ENCODE measurements at regions not wholly inside any gene's neighbourhood (a gene's known extent, or its start where the extent isn't known, plus 50 kb on each side); places are given as distances from the start of the nearest gene placed in this dataset.

DNA sequence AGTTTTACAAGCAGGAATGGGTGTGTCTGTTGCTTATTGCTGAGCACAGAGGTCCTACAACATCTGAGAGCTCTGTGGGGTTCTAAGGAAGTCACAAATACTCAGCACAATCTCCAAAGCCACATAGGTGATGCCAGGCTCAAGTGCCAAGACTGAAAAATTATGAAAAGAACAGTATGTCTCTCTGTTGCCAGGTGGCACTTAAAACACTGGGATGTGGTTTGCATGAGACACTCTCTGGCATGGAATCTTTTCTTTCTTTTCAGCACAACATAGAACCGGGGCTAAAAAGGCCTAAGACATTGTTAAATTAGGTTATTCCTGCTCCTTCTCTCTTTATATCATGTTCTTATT lies 127.3 kb upstream of the PRICKLE2 start:
- CTCF ChIA-PET, result interaction anchor here (0.6 kb wide), 1 partner anchor 1060 kb away, joined by 3 read pairs; no protein-coding TSS in a partner anchor
- POLR2A ChIA-PET, result no interaction called here
- TF ChIP-seq TARDBP (IDR thresholded peaks at IDR 0.05) (no peak), FOXK2 (IDR thresholded peaks at IDR 0.05) (no peak), ELF4 (IDR thresholded peaks at IDR 0.05) (no peak), L3MBTL2 (conservative IDR thresholded peaks at IDR 0.05) (no peak), LEF1 (IDR thresholded peaks at IDR 0.05; ENCODE audit: borderline replicate concordance) (no peak), FOXA1 (IDR thresholded peaks at IDR 0.05) (no peak), NFRKB (IDR thresholded peaks at IDR 0.05) (no peak), CTBP1 (IDR thresholded peaks at IDR 0.05; ENCODE audit: borderline replicate concordance) (no peak), SUZ12 (IDR thresholded peaks at IDR 0.05) (no peak), ARNT (IDR thresholded peaks at IDR 0.05) (no peak)
- DNase-seq (ENCODE audit: extremely low spot score), result no peak

DNA sequence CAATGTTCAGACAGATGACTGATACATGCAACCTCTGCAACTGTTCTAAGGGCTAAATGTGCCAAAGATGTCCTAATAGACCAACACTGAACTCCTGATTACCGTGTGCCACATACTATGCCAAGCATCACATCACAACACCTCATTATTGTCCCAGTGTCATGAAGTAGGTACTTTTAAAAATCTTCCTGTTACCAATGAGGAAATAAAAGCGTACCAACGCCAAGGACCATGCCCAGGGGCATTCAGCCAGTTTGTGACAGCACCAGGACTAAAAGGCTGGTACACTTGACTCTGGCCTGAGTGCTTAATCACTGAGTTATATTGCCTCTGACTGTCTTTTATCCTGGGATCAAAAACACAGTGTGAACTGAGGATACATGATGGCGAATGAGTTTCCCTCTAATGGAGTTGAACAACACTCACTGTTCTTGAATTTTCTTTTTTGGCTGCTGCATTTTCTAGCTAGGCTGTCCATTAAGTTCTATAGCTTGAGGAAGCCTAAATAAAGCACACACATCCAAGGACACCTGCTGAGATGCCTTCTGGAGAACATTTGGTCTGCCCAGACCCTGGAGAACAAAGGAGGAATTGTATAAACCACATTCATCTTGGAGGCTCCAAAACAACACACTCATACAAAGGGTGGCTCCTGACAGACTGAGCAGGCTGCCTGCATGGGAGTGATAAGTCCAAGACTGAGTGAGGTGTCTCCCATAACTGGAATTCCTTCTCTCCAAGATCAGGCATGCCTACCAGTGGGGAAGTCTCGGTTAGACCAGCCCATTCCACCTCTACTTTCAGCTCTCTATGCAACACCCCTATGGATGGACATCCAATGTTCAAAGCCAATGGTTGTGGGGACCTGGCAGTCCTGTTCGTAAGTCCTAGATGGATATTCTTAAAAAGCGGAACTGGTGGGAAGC lies 126.7 kb upstream of the PRICKLE2 start:
- ChIA-PET CTCF (interaction anchor here (0.6 kb wide), 1 partner anchor 1061 kb away, joined by 3 read pairs; no protein-coding TSS in a partner anchor), POLR2A (no interaction called here)
- DNase-seq (ENCODE audit: extremely low spot score), result no peak
- TF ChIP-seq NFRKB (IDR thresholded peaks at IDR 0.05), result no peak
- TF ChIP-seq ARNT (IDR thresholded peaks at IDR 0.05), result no peak
- no peak for TF ChIP-seq SP1 (IDR thresholded peaks at IDR 0.05)

DNA sequence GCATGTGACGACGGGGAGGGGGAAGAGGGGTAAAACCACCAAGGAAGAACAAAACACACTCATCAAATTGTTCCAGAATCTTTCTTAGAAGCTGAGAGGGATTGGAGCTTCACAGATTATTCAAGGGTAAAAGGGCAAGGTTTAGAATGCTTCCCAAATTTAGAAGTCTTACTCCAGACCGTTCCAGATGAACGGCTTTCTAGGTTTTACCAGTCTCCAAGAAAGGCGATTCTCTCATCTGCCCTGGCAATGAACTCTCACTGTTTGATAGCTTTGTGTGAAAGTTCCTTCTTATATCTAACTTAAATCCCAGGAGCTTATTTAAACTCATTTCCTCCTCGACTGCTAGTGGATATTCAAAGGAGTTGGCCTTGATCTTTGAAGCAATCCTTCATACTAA lies 124.3 kb upstream of the PRICKLE2 start:
- CTCF ChIA-PET, result interaction anchor here (0.7 kb wide), 2 partner anchors 9 to 194 kb away, joined by 3 read pairs; no protein-coding TSS in a partner anchor

DNA sequence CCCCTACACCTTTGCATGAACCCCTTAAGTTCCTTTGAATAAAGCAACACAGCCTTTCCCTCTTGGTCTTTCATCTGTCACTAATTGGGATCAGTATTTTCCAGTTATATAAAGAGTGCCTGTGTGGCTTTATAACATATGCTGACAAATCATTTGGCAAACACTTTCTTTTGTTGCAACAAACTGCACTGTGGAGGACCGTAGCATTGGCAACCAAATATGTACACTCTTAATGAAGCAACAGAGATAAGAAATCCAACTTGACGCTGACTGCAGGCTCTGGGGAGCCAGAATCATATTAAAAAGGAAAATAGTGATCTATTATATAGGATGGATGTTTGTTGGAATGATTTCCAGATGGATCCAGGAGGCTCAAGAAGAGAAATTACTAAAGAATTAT lies 120.1 kb upstream of the PRICKLE2 start:
- TF ChIP-seq, protein P1, sequence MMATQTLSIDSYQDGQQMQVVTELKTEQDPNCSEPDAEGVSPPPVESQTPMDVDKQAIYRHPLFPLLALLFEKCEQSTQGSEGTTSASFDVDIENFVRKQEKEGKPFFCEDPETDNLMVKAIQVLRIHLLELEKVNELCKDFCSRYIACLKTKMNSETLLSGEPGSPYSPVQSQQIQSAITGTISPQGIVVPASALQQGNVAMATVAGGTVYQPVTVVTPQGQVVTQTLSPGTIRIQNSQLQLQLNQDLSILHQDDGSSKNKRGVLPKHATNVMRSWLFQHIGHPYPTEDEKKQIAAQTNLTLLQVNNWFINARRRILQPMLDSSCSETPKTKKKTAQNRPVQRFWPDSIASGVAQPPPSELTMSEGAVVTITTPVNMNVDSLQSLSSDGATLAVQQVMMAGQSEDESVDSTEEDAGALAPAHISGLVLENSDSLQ (IDR thresholded peaks at IDR 0.05), result no peak
- TF ChIP-seq SUZ12 (IDR thresholded peaks at IDR 0.05) (no peak), TARDBP (IDR thresholded peaks at IDR 0.05) (no peak), ZNF384 (IDR thresholded peaks at IDR 0.05) (no peak), L3MBTL2 (conservative IDR thresholded peaks at IDR 0.05) (no peak), SP1 (IDR thresholded peaks at IDR 0.05) (no peak), NFRKB (IDR thresholded peaks at IDR 0.05) (no peak), CTBP1 (IDR thresholded peaks at IDR 0.05; ENCODE audit: borderline replicate concordance) (no peak), BHLHE40 (IDR thresholded peaks at IDR 0.05; ENCODE audit: borderline replicate concordance) (no peak), FOXM1 (IDR thresholded peaks at IDR 0.05; ENCODE audit: borderline replicate concordance) (no peak), ELF4 (IDR thresholded peaks at IDR 0.05) (no peak), FOXA1 (IDR thresholded peaks at IDR 0.05) (no peak), FOXK2 (IDR thresholded peaks at IDR 0.05) (no peak), LEF1 (IDR thresholded peaks at IDR 0.05; ENCODE audit: borderline replicate concordance) (no peak), HDGF (IDR thresholded peaks at IDR 0.05; ENCODE audit: borderline replicate concordance) (no peak), ARNT (IDR thresholded peaks at IDR 0.05) (no peak)
- ChIA-PET POLR2A (no interaction called here), CTCF (no interaction called here)
- no peak for DNase-seq (ENCODE audit: extremely low spot score)

More for the DNA sequence above, 124.3 kb upstream of the PRICKLE2 start:
- no peak for TF ChIP-seq L3MBTL2 (conservative IDR thresholded peaks at IDR 0.05)
- no peak for TF ChIP-seq ELF4 (IDR thresholded peaks at IDR 0.05)
- TF ChIP-seq, protein P1 (IDR thresholded peaks at IDR 0.05), result no peak
- no peak for TF ChIP-seq BHLHE40 (IDR thresholded peaks at IDR 0.05; ENCODE audit: borderline replicate concordance)
- TF ChIP-seq FOXA1 (IDR thresholded peaks at IDR 0.05), result no peak
- no peak for TF ChIP-seq LEF1 (IDR thresholded peaks at IDR 0.05; ENCODE audit: borderline replicate concordance)
- POLR2A ChIA-PET, result no interaction called here
- no peak for DNase-seq (ENCODE audit: extremely low spot score)

DNA sequence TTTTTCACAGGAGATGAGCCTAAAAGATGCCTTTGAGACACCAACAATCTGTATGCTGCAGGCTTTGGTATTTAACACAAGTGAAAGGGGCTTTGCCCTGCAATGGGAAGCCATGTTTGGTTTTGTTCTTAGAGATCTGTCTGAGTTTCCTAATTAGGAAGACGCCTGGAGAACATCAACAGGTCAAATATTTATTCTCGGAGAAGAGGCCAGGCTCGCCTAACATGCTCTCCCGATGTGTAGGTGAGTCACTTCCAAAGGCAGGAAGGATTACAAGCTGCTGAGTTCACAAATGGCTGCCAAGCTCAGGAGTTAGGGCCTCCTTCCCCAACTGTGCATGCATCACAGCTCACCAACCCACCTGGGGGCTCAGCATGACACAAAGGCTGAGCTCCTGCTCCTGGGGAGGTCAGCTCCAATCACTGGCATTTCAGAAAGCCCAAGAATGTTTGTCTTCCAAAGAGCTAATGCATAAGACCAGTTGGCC lies 119.5 kb upstream of the PRICKLE2 start:
- POLR2A ChIA-PET, result no interaction called here
- TF ChIP-seq, protein P1 (IDR thresholded peaks at IDR 0.05), result no peak
- TF ChIP-seq SP1 (IDR thresholded peaks at IDR 0.05) (no peak), NFRKB (IDR thresholded peaks at IDR 0.05) (no peak), HDGF (IDR thresholded peaks at IDR 0.05; ENCODE audit: borderline replicate concordance) (no peak), ZNF384 (IDR thresholded peaks at IDR 0.05) (no peak), CTBP1 (IDR thresholded peaks at IDR 0.05; ENCODE audit: borderline replicate concordance) (no peak), LEF1 (IDR thresholded peaks at IDR 0.05; ENCODE audit: borderline replicate concordance) (no peak), L3MBTL2 (conservative IDR thresholded peaks at IDR 0.05) (no peak), FOXM1 (IDR thresholded peaks at IDR 0.05; ENCODE audit: borderline replicate concordance) (no peak), TARDBP (IDR thresholded peaks at IDR 0.05) (no peak), SUZ12 (IDR thresholded peaks at IDR 0.05) (no peak), ELF4 (IDR thresholded peaks at IDR 0.05) (no peak), BHLHE40 (IDR thresholded peaks at IDR 0.05; ENCODE audit: borderline replicate concordance) (no peak), ARNT (IDR thresholded peaks at IDR 0.05) (no peak), FOXK2 (IDR thresholded peaks at IDR 0.05) (no peak), FOXA1 (IDR thresholded peaks at IDR 0.05) (no peak)
- no peak for DNase-seq (ENCODE audit: extremely low spot score)
- CTCF ChIA-PET, result no interaction called here
